GM21786 (cell line): ENCODE measurements at regions not wholly inside any gene's neighbourhood (a gene's known extent, or its start where the extent isn't known, plus 50 kb on each side); places are given as distances from the start of the nearest gene placed in this dataset.

ENCODE experiments used
- ATAC-seq: cut with Tn5 transposase; IDR thresholded peaks from one replicate; pipeline ENCODE4 v1.9.1; 2021; ENCODE audit not compliant: unreplicated experiment

- no peak for ATAC-seq
Measured at GRCh38 chr13:100870898-100871297, 196.3 kb upstream of the TMTC4 start.

- no peak for ATAC-seq
Measured at GRCh38 chr13:100860866-100861265, 186.3 kb upstream of the TMTC4 start.

GRCh38 chr13:100859861-100860260 is 185.3 kb upstream of the TMTC4 start:
- no peak for ATAC-seq

GRCh38 chr13:100855151-100855550 is 180.6 kb upstream of the TMTC4 start:
- no peak for ATAC-seq

- no peak for ATAC-seq
Measured at GRCh38 chr13:100854006-100854405, 179.4 kb upstream of the TMTC4 start.

- no peak for ATAC-seq
Measured at GRCh38 chr13:100853434-100853833, 178.8 kb upstream of the TMTC4 start.

GRCh38 chr13:100852146-100852545 is 177.6 kb upstream of the TMTC4 start:
- ATAC-seq: no peak

GRCh38 chr13:100848304-100848703 is 173.7 kb upstream of the TMTC4 start:
- ATAC-seq: no peak

- no peak for ATAC-seq
Measured at GRCh38 chr13:100845128-100845757, 170.6 kb upstream of the TMTC4 start.

- ATAC-seq: no peak
Measured at GRCh38 chr13:100842136-100842535, 167.5 kb upstream of the TMTC4 start.

- no peak for ATAC-seq
Measured at GRCh38 chr13:100838387-100838786, 163.8 kb upstream of the TMTC4 start.

- no peak for ATAC-seq
Measured at GRCh38 chr13:100837631-100838030, 163.0 kb upstream of the TMTC4 start.

GRCh38 chr13:100836711-100837110 is 162.1 kb upstream of the TMTC4 start:
- ATAC-seq: no peak

- ATAC-seq: no peak
Measured at GRCh38 chr13:100835695-100836094, 161.1 kb upstream of the TMTC4 start.

GRCh38 chr13:100833427-100833826 is 158.8 kb upstream of the TMTC4 start:
- ATAC-seq: no peak

GRCh38 chr13:100828226-100828625 is 153.6 kb upstream of the TMTC4 start:
- no peak for ATAC-seq

- no peak for ATAC-seq
Measured at GRCh38 chr13:100827489-100828176, 153.0 kb upstream of the TMTC4 start.

- no peak for ATAC-seq
Measured at GRCh38 chr13:100826441-100826840, 151.8 kb upstream of the TMTC4 start.

GRCh38 chr13:100825557-100825956 is 151.0 kb upstream of the TMTC4 start:
- ATAC-seq: no peak

- no peak for ATAC-seq
Measured at GRCh38 chr13:100824366-100824765, 149.8 kb upstream of the TMTC4 start.

GRCh38 chr13:100823448-100823847 is 148.9 kb upstream of the TMTC4 start:
- ATAC-seq: no peak

- no peak for ATAC-seq
Measured at GRCh38 chr13:100822871-100823443, 148.4 kb upstream of the TMTC4 start.
